ENCODE measurements at regions not wholly inside any gene's neighbourhood (a gene's known extent, or its start where the extent isn't known, plus 50 kb on each side); places are given as distances from the start of the nearest gene placed in this dataset.

GRCh38 chr18:30929718-30930117, 112.8 kb downstream of the DSC3 start:
- in situ Hi-C loops (cut with HindIII; ENCODE audit: low pct_unique_long_range_greater_than_20kb, low sequenced_read_pairs), result no loop called here
- POLR2A ChIA-PET, result no interaction called here
- ATAC-seq, result no peak

GRCh38 chr18:30929065-30929464, 113.5 kb downstream of the DSC3 start:
- no peak overlapping the region for H3K4me3 ChIP-seq (ENCODE audit: low read depth in 2 of 2, low read length in 2 of 2)
- TF ChIP-seq REST (IDR thresholded peaks at IDR 0.05; ENCODE audit: insufficient read depth in 1 of 2, low read depth in 2 of 2, low read length in 1 of 2) (no peak), TCF7L2 (IDR thresholded peaks at IDR 0.05; ENCODE audit: low read depth, low read length) (no peak), POLR2AphosphoS5 (IDR thresholded peaks at IDR 0.05; ENCODE audit: low read depth, low read length) (no peak), SIN3A (IDR thresholded peaks at IDR 0.05; ENCODE audit: borderline replicate concordance, insufficient read depth, low read depth, low read length) (no peak), CTCF (IDR thresholded peaks at IDR 0.05) (no peak)
- CTCF ChIA-PET, result no interaction called here
- no peaks in the 10 kb centered on the region for H3K36me3 ChIP-seq (ENCODE audit: control insufficient read depth, insufficient read depth, low read length)
- intact Hi-C loops (cut with micrococcal nuclease; ENCODE audit: unreplicated experiment), result no loop called here
- no peaks in the 10 kb centered on the region for H3K9me3 ChIP-seq (ENCODE audit: control insufficient read depth, insufficient read depth, low read depth, low read length)
- DNase-seq (ENCODE audit: low read depth, low spot score) (no peak), ATAC-seq (no peak)
- H3K4me1 ChIP-seq (ENCODE audit: control insufficient read depth, insufficient read depth, low read length), result no peaks in the 10 kb centered on the region
- no peaks in the 10 kb centered on the region for H3K27me3 ChIP-seq (ENCODE audit: control insufficient read depth, insufficient read depth, low read length)
- in situ Hi-C loops (cut with HindIII; ENCODE audit: low pct_unique_long_range_greater_than_20kb, low sequenced_read_pairs), result no loop called here
- no TSS peak for BruUV-seq (replicated peaks)
- H3K27ac ChIP-seq (ENCODE audit: low read length), result no peak overlapping the region
- POLR2A ChIA-PET, result no interaction called here

More at GRCh38 chr18:30929718-30930117, 112.8 kb downstream of the DSC3 start:
- H3K36me3 ChIP-seq (ENCODE audit: control insufficient read depth, insufficient read depth, low read length), result no peaks in the 10 kb centered on the region
- CTCF ChIA-PET, result no interaction called here
- H3K27ac ChIP-seq (ENCODE audit: low read length), result no peak overlapping the region
- no peak overlapping the region for H3K4me3 ChIP-seq (ENCODE audit: low read depth in 2 of 2, low read length in 2 of 2)
- no peaks in the 10 kb centered on the region for H3K9me3 ChIP-seq (ENCODE audit: control insufficient read depth, insufficient read depth, low read depth, low read length)
- intact Hi-C loops (cut with micrococcal nuclease; ENCODE audit: unreplicated experiment), result no loop called here
- TF ChIP-seq SIN3A (IDR thresholded peaks at IDR 0.05; ENCODE audit: borderline replicate concordance, insufficient read depth, low read depth, low read length), result no peak
- no peak for TF ChIP-seq POLR2AphosphoS5 (IDR thresholded peaks at IDR 0.05; ENCODE audit: low read depth, low read length)
- BruUV-seq (replicated peaks), result no TSS peak
- H3K27me3 ChIP-seq (ENCODE audit: control insufficient read depth, insufficient read depth, low read length), result no peaks in the 10 kb centered on the region
- H3K4me1 ChIP-seq (ENCODE audit: control insufficient read depth, insufficient read depth, low read length), result no peaks in the 10 kb centered on the region
- DNase-seq (ENCODE audit: low read depth, low spot score), result no peak

- DNase-seq (ENCODE audit: low read depth, low spot score), result no peak
- TF ChIP-seq TCF7L2 (IDR thresholded peaks at IDR 0.05; ENCODE audit: low read depth, low read length) (no peak), CTCF (IDR thresholded peaks at IDR 0.05) (no peak), REST (IDR thresholded peaks at IDR 0.05; ENCODE audit: insufficient read depth in 1 of 2, low read depth in 2 of 2, low read length in 1 of 2) (no peak), POLR2AphosphoS5 (IDR thresholded peaks at IDR 0.05; ENCODE audit: low read depth, low read length) (no peak), SIN3A (IDR thresholded peaks at IDR 0.05; ENCODE audit: borderline replicate concordance, insufficient read depth, low read depth, low read length) (no peak)
- ChIA-PET POLR2A (no interaction called here), CTCF (no interaction called here)
- intact Hi-C loops (cut with micrococcal nuclease; ENCODE audit: unreplicated experiment), result no loop called here
- no peaks in the 10 kb centered on the region for H3K9me3 ChIP-seq (ENCODE audit: control insufficient read depth, insufficient read depth, low read depth, low read length)
- H3K4me1 ChIP-seq (ENCODE audit: control insufficient read depth, insufficient read depth, low read length), result no peaks in the 10 kb centered on the region
- no peak overlapping the region for H3K27ac ChIP-seq (ENCODE audit: low read length)
- no peaks in the 10 kb centered on the region for H3K27me3 ChIP-seq (ENCODE audit: control insufficient read depth, insufficient read depth, low read length)
- no peaks in the 10 kb centered on the region for H3K36me3 ChIP-seq (ENCODE audit: control insufficient read depth, insufficient read depth, low read length)
- BruUV-seq (replicated peaks), result no TSS peak
- ATAC-seq, result no peak
- in situ Hi-C loops (cut with HindIII; ENCODE audit: low pct_unique_long_range_greater_than_20kb, low sequenced_read_pairs), result no loop called here
- H3K4me3 ChIP-seq (ENCODE audit: low read depth in 2 of 2, low read length in 2 of 2), result no peak overlapping the region
Measured at GRCh38 chr18:30927517-30928075, 114.9 kb downstream of the DSC3 start.

Data from Panc1 (cell line).